SU-DHL-6 (cell line): ENCODE measurements at regions not wholly inside any gene's neighbourhood (a gene's known extent, or its start where the extent isn't known, plus 50 kb on each side); places are given as distances from the start of the nearest gene placed in this dataset.

Source experiments
- EZH2phosphoT487 ChIP-seq: fragments of 200-600 bp; sonication (generic), shearing (Covaris generic); conservative IDR thresholded peaks from 2 replicates; pipeline ENCODE4 v1.6.1; 2018; ENCODE audit warnings: mild to moderate bottlenecking, antibody characterized with exemption, low read length, moderate library complexity, mixed read lengths
- TF ChIP-seq, protein P1 (sequence below): fragments of 200-600 bp; sonication (generic); IDR thresholded peaks from one replicate; pipeline ENCODE4 v1.5.1; 2017; ENCODE audit warnings: antibody characterized with exemption, mild to moderate bottlenecking, low read length, moderate library complexity; ENCODE audit not compliant: insufficient read depth, poor library complexity, severe bottlenecking

DNA sequence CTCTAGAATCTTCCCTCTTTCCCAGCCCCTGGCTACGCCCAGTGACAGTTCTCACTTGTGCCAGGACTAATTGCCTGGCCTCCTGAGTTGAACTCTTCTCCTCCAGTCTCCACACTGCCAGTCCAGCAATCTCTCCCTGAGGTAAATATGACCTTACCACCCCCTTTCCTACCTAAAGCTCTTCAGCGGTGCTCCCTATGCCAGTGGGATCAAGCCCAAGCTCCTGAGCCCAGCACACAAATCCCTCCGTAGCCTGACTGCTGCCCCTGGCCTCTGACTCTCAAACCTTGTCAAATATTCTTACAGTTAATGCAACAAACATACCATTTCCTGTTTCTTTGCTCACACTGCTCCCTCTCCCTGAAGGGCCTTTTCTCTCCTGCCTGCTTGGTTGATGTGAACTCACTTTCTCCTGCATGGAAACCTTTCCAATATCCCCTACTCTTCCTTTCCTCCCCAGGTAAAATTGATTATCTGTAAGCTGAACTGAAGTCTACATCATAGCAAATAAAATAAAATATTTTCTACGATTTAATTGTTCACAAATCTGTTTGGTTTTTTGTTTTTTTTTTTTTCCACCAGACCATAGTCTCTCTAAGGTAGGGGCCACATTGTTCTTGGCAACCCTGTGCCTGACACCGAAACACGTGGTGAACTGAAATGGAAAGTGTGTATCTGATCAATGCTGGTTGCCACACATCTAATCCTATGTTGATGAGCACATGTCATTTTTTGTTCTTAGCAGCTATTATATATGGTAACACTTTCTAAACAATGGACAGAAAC lies 147.5 kb downstream of the SLC38A6 start:
- TF ChIP-seq, protein P1, sequence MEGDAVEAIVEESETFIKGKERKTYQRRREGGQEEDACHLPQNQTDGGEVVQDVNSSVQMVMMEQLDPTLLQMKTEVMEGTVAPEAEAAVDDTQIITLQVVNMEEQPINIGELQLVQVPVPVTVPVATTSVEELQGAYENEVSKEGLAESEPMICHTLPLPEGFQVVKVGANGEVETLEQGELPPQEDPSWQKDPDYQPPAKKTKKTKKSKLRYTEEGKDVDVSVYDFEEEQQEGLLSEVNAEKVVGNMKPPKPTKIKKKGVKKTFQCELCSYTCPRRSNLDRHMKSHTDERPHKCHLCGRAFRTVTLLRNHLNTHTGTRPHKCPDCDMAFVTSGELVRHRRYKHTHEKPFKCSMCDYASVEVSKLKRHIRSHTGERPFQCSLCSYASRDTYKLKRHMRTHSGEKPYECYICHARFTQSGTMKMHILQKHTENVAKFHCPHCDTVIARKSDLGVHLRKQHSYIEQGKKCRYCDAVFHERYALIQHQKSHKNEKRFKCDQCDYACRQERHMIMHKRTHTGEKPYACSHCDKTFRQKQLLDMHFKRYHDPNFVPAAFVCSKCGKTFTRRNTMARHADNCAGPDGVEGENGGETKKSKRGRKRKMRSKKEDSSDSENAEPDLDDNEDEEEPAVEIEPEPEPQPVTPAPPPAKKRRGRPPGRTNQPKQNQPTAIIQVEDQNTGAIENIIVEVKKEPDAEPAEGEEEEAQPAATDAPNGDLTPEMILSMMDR: no peak
- no peak for TF ChIP-seq EZH2phosphoT487
